GM19455 (cell line): ENCODE measurements at regions not wholly inside any gene's neighbourhood (a gene's known extent, or its start where the extent isn't known, plus 50 kb on each side); places are given as distances from the start of the nearest gene placed in this dataset.
"Not testable (repeated sequence)": the region's sequence is repeated elsewhere in the genome, so short reads cannot be mapped to it uniquely, and the experiment has no call there.

Source experiments
- ATAC-seq: cut with Tn5 transposase; IDR thresholded peaks from one replicate; pipeline ENCODE4 v1.9.1; 2021; ENCODE audit not compliant: unreplicated experiment

DNA sequence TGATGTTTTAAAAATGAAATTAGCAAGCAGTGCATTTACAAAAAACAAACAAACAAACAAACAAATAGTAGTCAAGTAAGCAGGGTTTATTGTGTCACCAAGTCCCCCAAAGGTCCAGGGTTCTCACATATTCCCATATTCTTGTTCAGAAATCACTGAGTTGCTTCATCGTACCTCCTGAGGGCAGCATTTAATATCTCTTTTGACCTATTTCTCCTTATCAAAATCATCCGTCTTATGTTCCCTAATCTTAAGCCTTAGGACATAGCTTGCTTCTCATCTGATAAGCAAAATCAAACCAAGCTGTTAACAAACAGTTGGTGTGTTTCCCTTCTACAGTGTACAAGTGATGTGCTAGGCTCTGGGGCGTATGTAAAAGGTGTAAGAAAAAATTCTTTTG, 109.5 kb upstream of the MAN2A1 start:
- no peak for ATAC-seq

DNA sequence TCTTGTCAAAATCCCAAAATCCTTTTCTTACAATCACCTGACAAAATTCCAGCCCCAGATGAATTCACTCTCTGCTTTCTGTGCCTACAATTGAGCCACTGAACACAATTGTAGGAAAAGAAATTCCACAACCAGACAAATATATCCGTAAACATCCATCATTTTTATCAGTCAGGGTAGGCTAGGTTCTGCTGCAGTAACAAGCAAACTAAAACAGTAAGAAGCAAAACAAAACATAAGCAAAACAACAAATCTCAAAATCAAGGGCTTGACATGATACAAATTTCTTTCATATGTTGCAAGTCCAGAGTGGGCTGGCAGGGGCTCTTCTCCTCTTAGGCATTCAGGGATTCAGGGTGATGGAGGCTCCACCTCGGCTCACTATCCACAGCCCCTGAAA, 114.2 kb upstream of the MAN2A1 start:
- no peak for ATAC-seq

DNA sequence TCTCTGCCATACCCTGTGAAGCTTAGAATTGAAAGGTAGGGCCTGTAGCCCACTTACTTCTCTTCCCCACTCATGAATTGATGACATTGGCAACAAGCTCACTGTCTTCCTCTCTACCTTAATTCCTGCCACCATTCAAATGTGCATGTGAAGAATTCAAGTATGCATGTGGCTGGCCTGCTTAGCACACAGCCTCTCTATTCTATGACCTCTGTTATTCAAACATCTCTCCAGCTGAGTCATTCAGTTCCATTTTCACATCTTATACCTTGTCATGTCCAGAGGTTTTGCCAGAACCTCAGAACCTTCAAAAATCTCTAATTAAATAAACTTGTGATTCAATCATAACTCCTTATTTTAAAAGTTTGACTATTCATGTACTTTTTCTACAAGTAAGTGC, 114.7 kb upstream of the MAN2A1 start:
- ATAC-seq: no peak

DNA sequence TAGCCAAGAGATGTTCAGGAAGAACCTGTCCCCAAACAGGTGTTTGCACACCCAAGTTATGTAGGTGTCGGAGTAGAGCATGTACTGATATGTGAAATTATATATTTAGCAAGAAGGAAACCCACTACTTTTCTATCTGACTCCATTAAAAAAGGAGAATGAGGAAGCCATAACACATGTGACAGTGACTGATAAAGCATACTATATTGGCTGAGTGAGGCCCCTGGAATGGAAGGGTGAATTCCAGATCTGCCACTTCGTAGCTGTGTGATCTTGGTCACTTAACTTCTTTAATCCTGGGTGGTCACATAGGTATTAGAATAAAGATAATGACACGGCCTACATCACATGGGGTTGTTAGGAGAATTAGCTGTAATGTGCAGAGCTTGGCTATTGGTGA, 116.0 kb upstream of the MAN2A1 start:
- ATAC-seq: no peak

DNA sequence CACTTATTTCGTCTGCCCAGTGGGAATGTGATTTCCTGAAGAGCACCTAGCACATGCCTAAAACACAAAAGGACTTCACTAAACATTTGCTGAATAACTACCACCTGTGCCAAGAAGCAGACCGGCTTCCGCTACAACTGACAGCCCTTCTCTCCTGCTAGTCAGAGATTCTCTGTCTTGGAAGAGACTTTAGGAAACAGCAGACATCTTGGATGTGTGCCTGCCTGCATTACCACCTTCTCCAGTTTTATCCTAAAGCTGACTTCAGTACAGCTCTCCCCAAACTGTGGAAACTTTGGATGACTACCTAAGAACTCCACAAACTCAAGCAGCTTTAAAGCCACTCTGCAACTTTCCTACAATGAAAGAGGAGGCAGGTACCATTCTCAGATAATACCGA, 116.5 kb upstream of the MAN2A1 start:
- ATAC-seq: no peak

DNA sequence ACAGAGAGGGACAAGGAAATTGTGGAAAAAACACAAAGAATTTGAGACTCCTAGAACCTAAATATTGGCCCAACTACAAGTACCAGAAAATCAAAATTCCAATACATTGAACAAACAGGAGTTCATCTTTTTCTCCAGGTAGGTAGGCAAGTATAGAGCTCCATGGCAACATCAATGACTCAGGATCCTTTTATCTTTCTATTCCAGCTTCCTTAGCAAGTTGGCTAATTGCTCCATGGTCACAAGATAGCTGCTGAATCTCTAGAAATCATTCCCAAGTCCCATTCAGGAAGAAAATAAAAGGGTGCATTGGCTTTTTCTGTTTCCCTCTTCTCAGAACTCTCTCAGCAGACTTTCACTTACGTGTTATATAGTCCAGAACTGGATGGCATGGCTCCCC, 117.9 kb upstream of the MAN2A1 start:
- ATAC-seq: no peak

DNA sequence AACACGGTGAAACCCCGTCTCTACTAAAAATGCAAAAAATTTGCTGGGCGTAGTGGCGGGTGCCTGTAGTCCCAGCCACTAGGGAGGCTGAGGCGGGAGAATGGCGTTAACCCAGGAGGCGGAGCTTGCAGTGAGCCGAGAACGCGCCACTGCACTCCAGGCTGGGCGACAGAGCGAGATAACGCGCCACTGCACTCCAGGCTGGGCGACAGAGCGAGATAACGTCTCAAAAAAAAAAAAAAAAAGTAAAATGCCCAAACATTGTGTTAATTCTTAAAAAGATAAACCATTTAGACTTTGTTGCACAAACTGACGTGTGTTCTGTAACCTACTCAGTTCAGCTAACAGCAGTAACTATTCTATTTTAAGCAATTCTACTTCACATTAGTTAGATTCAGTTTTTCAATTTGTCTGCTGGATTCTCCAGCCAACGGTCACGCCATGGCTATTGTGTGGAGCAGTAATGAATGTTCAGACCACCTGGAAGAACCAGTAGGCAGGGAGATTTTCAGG, 119.3 kb upstream of the MAN2A1 start:
- no peak for ATAC-seq

DNA sequence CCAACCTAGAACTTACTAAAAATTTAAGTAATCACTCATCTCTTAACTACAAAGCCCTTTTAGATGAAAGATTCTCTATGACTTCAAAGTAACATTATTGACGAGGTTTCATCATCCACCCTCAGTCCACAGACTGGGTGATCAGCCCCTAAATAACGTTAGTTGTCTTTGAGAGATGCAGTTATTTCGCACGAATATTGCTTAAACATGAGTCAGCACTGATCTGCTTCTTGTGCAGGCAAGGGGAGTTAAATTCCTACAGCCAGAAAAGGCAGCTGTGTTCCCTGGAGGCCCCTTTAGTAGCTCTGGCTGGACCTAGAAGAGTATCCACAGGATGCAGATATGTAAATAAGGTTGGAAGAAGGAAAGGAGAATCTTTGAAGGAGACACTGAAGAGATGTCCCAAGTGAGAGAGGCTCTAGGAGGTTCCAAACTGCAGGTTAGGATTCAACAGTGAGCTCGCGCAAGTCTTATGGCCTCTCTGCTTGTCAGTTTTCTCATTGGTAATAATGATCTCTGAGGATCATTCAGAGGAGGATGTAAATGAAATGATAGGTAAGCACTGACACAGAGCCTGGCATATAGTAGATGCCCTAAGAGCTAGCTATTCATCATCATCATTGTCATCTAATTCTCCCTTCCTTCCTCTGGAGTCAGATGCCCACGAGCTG, 122.2 kb upstream of the MAN2A1 start:
- ATAC-seq: no peak

DNA sequence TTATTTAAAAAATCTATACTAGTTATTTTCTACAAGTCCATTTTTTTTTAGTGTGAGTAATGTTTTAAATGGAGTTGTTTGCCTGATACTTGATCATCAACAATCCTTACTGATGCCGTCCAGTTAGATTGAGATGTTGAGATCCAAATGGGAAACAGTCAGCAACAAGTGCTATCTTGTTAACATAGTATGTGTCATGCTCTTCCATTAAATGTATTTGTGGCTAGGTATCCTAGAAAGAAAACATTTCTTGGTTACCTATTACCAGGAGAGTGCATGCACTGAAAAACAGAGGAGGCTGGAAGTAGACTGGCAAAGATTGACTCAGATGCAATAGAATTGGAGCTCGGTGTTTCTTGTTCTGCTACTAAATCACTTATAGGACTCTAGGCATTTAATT, 123.4 kb upstream of the MAN2A1 start:
- ATAC-seq: no peak

DNA sequence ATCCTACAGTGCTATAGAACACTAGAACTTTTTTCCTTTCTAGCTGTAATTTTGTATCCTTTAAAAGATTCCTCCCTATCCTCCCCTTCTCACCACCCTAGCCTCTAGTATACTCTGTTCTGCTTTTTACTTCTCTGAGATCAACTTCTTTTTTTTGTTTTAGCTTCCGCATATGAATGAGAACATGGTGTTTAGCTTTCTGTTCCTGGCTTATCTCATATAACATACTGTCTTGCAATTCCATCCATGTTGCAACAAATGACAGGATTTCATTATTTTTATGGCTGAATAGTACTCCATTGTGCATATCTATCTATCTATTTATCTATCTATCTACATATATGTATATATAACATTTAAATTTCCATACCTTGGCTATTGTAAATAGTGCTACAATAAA, 126.0 kb upstream of the MAN2A1 start:
- no peak for ATAC-seq

DNA sequence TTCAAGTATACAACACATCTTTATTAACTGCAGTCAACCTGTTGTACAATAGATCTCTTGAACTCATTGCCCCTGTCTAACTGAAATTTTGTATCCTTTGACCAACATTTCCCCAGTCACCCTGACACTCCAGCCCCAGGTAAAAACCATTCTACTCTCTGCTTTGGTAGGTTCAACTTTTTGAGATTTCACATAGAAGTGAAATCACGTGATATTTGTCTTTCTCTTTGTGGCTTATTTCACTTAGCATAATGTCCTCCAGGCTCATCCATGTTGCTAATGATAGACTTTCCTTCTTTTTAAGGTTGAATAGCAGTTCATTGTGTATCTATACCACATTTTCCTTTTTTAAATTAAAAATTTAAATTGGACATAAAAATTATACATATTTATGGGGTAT, 126.5 kb upstream of the MAN2A1 start:
- no peak for ATAC-seq

DNA sequence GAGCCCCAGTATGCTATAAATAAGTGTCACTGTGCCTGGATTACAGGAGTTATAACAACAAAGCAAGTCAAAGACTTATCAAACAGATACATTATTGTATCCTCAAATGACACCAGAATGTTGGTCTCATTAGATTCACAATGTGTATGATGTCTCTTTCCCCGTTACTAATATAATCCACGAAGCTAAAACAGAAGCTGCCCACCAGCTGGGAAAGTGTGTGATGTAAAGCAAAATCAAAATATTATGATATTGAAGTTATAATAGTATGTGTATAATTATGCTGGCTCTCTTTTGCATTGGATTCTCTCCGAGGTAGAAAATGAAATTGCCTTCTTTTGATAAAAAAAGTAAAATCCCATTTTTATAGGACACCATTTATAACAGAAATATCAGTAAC, 127.3 kb upstream of the MAN2A1 start:
- ATAC-seq: no peak

DNA sequence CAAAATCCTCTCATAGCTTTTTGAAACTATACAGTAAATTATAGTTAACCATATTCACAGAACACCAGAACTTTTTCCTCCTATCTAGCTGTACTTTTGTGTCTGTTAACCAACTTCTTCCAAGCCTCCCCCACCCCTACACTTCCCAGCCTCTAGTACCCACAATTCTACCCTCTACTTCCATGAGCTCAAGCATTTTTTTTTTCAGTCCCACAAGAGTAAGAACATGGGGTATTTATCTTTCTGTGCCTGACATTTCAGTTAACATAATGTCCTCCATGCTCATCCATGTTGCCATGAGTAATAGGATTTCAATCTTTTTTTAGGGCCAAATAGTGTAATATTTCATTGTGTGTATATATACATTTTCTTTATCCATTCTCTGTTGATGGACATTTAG, 128.3 kb upstream of the MAN2A1 start:
- ATAC-seq: no peak

DNA sequence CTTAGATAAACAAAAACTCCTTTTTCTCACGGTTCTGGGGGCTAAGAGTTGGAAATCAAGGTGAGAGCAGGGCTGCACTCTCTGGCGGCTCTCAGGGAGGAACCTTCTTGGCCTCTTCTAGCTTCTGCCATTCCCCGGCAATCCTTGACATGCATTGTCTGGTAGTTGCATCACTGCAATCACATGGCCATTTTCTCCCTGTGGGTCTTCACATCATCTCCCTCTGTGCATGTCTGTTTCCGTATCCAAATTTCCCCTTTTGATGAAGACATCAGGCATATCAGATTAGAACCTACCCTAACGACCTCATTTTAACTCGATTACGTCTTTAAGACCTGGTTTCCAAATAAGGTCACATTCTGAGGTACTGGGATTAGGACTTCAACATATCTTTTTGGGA, 129.2 kb upstream of the MAN2A1 start:
- ATAC-seq: no peak

DNA sequence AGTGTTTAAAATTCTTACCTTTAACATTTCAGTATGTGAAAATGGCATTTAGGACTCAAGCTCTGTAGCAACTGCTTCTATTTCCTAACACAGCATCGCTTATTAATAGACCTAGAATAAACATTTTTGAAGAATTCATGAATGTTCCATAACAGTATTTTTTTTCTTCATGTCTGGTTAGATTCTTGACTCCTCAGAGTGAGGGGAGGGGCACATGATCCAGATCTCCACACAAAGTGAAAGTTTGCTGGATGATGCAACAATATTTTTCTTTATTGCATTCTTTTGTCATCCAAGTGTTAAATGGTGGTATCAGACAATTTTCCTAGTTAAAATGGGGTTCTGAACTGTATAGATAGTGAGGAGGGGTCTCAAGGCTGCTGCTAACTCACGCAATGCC, 130.8 kb upstream of the MAN2A1 start:
- no peak for ATAC-seq

DNA sequence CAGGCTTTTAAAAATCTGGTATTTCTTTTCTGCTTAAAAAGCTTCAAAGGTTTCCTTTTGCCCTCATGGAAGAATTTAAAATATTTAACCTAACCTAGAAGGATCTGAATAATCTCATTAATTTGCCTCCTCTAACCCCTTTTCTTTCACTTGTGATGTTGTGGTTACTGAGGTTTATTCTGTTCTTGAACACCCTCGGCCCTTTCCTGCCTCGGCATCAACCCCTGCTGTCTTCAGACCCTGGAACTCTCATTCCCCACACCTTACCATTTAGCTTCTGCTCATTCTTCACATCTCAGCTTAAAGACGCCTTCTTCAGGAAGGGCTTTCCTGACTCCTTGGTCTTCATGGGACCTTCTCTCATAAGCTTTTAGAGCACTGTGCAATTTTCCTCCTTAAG, 131.4 kb upstream of the MAN2A1 start:
- no peak for ATAC-seq

DNA sequence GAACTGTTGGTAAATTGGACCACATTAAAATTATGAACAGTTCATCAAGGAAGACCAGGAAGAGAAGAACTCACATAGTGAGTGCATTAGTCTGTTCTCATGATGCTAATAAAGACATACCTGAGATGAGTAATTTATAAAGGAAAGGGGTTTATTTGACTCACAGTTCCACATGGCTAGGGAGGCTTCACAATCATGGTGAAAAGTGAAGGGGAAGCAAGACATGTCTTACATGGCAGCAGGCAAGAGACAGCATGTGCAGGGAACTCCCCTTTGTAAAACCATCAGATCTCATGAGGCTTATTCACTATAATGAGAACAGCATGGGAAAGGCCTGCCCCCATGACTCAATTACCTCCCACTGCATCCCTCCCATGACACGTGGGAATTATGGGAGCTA, 135.9 kb upstream of the MAN2A1 start:
- ATAC-seq: no peak

DNA sequence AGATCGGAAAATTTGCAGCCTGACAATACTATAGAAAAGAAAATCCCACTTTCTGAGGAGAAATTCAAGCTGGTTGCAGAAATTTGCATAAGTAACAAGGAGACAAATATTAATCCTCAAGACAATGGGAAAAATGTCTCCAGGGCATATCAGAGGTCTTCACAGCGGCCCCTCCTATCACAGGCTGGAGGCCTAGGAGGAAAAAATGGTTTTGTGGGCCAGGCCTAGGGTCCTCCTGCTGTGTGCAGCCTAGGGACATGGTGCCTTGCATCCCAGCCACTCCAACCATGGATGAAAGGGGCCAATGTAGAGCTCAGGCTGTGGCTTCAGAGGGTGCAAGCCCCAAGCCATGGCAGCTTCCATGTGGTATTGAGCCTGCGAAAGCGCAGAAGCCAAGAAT, 138.5 kb upstream of the MAN2A1 start:
- ATAC-seq: not testable (repeated sequence)

DNA sequence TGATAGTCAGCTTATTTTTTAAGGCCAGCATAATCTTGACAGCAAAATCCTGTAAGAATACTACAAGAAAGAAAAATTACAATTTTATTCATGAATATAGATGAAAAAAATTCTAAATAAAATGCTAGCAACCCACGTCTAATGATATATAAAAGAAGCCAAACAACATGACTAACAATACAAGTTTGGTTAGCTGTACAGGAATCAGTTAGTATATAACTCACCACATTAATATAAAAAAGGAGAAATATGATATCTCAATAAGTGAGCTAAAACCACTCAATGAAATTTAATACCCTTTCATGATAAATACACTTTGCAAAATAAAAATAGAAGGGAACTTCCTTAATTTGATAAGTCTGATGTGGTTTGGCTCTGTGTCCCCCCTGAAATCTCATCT, 139.7 kb upstream of the MAN2A1 start:
- ATAC-seq: no peak

DNA sequence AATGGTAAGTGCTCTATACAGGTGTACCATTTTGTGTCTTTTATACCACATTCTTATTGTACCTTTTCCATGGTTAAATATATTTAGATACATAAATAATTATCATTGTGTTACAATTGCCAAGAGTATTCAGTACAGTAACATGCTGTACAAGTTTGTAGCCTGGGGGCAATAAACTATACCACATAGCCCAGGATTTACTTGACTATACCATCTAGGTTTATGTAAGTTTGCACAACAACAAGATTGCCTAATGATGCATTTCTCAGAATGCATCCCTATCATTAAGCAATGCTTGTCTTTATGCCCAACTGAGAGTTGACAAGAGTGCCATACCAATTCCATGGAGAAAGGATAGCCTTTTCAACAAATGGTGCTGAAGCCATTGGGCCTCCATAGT, 136.7 kb upstream of the PJA2 start:
- ATAC-seq: no peak

DNA sequence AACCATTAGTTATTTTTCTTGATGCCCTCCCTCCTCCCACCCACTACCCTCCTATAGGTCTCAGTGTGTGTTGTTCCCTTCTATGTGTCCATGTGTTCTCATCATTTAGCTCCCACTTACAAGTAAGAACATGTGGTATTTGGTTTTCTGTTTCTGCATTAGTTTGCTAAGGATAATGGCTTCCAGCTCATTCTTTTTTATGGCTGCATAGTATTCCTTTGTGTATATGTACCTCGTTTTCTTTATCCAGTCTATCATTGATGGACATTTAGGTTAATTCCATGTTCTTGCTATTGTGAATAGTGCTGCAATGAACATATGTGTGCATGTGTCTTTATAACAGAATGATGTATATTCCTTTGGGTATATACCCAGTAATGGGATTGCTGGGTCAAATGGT, 135.1 kb upstream of the PJA2 start:
- ATAC-seq: not testable (repeated sequence)

DNA sequence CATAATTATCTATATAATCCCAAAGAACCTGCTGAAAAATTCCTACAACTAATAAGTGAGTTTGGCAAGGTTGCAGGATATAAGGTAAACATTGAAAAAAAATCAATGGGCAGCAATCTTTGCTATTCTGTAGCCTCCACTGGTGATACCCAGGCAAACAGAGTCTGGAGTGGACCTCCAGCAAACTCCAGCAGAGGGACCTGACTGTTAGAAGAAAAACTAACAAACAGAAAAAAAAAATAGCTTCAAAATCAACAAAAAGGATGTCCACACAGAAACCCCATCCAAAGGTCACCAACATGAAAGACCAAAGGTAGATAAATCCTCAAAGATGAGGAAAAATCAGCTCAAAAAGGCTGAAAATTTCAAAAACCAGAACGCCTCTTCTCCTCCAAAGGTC, 128.9 kb upstream of the PJA2 start:
- ATAC-seq: not testable (repeated sequence)

DNA sequence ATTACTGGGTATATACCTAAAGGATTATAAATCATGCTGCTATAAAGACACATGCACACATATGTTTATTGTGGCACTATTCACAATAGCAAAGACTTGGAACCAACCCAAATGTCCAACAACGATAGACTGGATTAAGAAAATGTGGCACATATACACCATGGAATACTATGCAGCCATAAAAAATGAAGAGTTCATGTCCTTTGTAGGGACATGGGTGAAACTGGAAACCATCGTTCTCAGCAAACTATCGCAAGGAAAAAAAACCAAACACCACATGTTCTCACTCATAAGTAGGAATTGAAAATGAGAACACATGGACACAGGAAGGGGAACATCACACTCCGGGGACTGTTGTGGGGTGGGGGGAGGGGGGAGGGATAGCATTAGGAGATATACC, 125.3 kb upstream of the PJA2 start:
- not testable (repeated sequence) for ATAC-seq
